Lower leg skin (tissue), 3 donors: ENCODE measurements at regions not wholly inside any gene's neighbourhood (a gene's known extent, or its start where the extent isn't known, plus 50 kb on each side); places are given as distances from the start of the nearest gene placed in this dataset.

Source experiments
- POLR2A ChIP-seq, 2 donors: fragments of 450-650 bp; IDR thresholded peaks; one replicate each; pipeline ENCODE4 v1.6.1; 2016 to 2017; ENCODE audit warnings: antibody characterized with exemption in 2 of 2, mild to moderate bottlenecking in 1 of 2, moderate library complexity in 1 of 2
- TF ChIP-seq, protein P1 (sequence below), 3 donors: fragments of 450-650 bp; IDR thresholded peaks; one replicate each; pipeline ENCODE4 v1.5.1; 2016; ENCODE audit warnings: antibody characterized with exemption in 3 of 3, mild to moderate bottlenecking in 3 of 3, moderate library complexity in 2 of 3

DNA sequence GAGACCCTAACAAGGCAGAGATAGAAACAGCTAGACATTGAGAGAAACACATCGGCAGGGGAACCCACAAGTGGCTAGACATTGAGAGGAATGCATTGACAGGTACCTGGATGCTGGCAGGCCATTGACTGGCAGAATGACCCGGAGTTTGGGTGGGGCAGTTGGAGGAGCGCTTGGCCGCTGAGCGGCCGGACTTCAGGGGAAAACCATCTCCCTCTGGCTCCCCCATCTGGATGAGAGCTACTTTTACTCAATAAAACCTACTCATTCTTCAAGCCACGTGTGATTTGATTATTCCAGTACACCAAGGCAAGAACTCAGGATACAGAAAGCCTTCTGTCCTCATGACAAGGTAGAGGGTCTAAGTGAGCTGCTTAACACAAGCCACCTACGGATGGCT is 473.4 kb downstream of the SLITRK5 start:
- TF ChIP-seq POLR2A (IDR thresholded peaks at IDR 0.05): no peak
- TF ChIP-seq, protein P1, sequence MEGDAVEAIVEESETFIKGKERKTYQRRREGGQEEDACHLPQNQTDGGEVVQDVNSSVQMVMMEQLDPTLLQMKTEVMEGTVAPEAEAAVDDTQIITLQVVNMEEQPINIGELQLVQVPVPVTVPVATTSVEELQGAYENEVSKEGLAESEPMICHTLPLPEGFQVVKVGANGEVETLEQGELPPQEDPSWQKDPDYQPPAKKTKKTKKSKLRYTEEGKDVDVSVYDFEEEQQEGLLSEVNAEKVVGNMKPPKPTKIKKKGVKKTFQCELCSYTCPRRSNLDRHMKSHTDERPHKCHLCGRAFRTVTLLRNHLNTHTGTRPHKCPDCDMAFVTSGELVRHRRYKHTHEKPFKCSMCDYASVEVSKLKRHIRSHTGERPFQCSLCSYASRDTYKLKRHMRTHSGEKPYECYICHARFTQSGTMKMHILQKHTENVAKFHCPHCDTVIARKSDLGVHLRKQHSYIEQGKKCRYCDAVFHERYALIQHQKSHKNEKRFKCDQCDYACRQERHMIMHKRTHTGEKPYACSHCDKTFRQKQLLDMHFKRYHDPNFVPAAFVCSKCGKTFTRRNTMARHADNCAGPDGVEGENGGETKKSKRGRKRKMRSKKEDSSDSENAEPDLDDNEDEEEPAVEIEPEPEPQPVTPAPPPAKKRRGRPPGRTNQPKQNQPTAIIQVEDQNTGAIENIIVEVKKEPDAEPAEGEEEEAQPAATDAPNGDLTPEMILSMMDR (IDR thresholded peaks at IDR 0.05): no peak
